Activated effector memory CD4-positive, alpha-beta T cell treated with anti-CD3 and anti-CD28 coated beads, Interleukin-2, amount 50 U/mL, for 16 hours (primary cell): ENCODE measurements at regions not wholly inside any gene's neighbourhood (a gene's known extent, or its start where the extent isn't known, plus 50 kb on each side); places are given as distances from the start of the nearest gene placed in this dataset.

Experiments
- DNase-seq: peaks from one replicate; pipeline ENCODE4 v3.0.0-alpha.2; 2020

GRCh38 chr16:87241137-87241771 lies 75.9 kb downstream of the C16orf95 start:
- peak; percentile 24 for DNase-seq

GRCh38 chr16:87243478-87243877 lies 73.7 kb downstream of the C16orf95 start:
- DNase-seq: no peak

- DNase-seq: no peak
Observed at GRCh38 chr16:87244636-87245197, 72.5 kb downstream of the C16orf95 start.

DNA sequence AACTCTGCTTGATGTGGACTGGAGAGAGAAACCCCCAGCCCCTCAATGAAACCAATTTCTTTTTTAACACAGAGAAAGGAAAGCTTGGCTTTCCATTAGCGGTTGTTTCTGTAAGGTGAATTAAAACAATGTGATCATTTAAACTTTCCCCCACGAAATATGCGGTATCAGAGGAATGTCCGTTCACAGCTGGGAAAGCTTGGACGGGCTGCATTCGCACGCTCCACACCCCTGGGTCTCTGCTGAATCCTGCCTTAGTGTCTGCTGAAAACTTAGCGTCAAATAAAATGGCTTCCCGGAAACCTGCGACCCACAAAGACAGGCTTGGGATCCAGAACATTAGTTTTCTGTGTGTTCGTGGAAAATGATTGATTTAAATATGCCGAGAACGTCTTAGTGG lies 71.7 kb downstream of the C16orf95 start:
- DNase-seq: no peak

- no peak for DNase-seq
Observed at GRCh38 chr16:87246269-87247065, 70.7 kb downstream of the C16orf95 start.

DNA sequence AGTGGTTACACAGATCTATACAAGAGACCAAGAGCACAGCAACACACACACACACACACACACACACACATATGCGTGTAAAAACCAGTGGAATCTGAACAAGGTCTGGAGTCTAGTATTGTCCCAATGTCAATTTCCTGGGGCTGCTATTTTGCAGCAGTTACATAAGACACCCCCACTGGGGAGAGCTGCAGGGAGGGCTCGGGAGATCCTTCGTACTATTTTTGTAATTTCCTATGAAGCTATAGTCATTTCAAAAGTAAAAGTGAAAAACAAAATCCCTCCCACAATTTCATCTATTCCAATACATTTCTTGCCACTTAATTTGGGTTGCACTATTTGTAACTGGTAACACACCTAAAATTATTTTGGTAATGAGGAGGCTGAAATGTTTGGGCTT lies 68.5 kb downstream of the C16orf95 start:
- DNase-seq: peak; percentile 10

- no peak for DNase-seq
Observed at GRCh38 chr16:87249425-87249824, 67.8 kb downstream of the C16orf95 start.

- no peak for DNase-seq
Observed at GRCh38 chr16:87250431-87250960, 66.7 kb downstream of the C16orf95 start.

GRCh38 chr16:87252269-87252970 lies 64.8 kb downstream of the C16orf95 start:
- peak; percentile 37 for DNase-seq
